GM12875 (cell line): ENCODE measurements at regions not wholly inside any gene's neighbourhood (a gene's known extent, or its start where the extent isn't known, plus 50 kb on each side); places are given as distances from the start of the nearest gene placed in this dataset.
"Not testable (repeated sequence)": the region's sequence is repeated elsewhere in the genome, so short reads cannot be mapped to it uniquely, and the experiment has no call there.

ENCODE experiments used
- H3K4me3 ChIP-seq: one replicate; pipeline ENCODE4 v1.5.1; 2011; ENCODE audit warnings: low read depth, low read length, control low read depth
- TF ChIP-seq, protein P1 (sequence below): IDR thresholded peaks from 2 replicates; pipeline ENCODE4 v1.5.1; 2011; ENCODE audit warnings: low read depth, mild to moderate bottlenecking, control low read depth, inconsistent platforms, low read length, moderate library complexity, borderline replicate concordance; ENCODE audit not compliant: insufficient read depth

DNA sequence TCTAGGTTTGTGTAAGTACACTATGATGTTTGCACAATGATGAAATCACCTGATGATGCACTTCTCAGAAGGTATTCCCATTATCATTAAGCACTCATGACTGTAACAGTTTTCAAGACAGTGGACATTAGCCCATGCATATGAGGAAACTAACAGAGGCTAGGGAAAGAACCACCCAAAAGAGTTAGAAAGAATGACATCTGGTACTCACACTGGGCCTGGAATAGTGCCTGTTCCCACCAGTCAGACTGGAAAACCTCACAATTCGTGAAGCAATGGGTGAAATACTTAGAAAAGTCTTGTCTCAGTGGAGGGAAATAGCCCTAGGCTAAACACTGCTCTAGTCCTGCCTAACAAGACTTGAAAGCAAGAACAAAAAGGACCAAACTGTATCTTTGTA is 117.4 kb upstream of the GDNF start:
- no peak overlapping the region for H3K4me3 ChIP-seq
- TF ChIP-seq, protein P1, sequence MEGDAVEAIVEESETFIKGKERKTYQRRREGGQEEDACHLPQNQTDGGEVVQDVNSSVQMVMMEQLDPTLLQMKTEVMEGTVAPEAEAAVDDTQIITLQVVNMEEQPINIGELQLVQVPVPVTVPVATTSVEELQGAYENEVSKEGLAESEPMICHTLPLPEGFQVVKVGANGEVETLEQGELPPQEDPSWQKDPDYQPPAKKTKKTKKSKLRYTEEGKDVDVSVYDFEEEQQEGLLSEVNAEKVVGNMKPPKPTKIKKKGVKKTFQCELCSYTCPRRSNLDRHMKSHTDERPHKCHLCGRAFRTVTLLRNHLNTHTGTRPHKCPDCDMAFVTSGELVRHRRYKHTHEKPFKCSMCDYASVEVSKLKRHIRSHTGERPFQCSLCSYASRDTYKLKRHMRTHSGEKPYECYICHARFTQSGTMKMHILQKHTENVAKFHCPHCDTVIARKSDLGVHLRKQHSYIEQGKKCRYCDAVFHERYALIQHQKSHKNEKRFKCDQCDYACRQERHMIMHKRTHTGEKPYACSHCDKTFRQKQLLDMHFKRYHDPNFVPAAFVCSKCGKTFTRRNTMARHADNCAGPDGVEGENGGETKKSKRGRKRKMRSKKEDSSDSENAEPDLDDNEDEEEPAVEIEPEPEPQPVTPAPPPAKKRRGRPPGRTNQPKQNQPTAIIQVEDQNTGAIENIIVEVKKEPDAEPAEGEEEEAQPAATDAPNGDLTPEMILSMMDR, result no peak

DNA sequence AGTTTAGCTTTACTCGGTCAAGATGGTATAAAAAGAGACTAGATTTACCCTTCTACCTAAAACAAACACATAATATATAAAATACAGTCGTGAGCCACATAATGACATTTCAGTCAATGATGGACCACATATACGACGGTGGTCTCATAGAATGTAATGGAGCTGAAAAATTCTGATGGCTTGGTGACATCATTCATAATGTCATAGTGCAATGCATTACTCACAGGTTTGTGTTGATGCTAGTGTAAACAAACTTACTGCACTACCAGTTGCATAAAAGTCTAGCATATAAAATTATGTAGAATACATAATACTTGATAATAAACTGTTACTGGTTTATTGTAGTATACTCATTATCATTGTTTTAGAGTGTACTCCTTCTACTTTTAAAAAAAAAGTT is 115.9 kb upstream of the GDNF start:
- H3K4me3 ChIP-seq, result no peak overlapping the region
- TF ChIP-seq, protein P1, result no peak

DNA sequence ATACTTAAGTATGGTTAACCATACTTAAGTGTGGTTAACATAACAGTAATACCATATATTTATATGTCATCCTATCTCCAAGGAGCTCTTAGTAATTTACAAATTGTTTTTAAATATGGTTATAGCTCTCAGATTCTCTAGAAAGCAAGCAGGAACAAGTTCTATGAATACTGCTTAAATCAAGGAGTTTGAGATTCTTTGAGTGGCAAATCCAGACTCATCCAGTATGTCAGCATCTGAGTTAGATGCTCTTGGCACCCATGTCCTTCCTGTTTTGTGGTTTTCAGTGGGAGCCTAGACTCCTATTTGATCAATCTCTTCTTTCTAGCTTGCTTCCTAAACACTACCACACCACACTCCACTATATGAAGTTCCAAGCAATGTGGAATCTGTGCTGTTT is 114.7 kb upstream of the GDNF start:
- no peak overlapping the region for H3K4me3 ChIP-seq
- TF ChIP-seq, protein P1, result no peak

DNA sequence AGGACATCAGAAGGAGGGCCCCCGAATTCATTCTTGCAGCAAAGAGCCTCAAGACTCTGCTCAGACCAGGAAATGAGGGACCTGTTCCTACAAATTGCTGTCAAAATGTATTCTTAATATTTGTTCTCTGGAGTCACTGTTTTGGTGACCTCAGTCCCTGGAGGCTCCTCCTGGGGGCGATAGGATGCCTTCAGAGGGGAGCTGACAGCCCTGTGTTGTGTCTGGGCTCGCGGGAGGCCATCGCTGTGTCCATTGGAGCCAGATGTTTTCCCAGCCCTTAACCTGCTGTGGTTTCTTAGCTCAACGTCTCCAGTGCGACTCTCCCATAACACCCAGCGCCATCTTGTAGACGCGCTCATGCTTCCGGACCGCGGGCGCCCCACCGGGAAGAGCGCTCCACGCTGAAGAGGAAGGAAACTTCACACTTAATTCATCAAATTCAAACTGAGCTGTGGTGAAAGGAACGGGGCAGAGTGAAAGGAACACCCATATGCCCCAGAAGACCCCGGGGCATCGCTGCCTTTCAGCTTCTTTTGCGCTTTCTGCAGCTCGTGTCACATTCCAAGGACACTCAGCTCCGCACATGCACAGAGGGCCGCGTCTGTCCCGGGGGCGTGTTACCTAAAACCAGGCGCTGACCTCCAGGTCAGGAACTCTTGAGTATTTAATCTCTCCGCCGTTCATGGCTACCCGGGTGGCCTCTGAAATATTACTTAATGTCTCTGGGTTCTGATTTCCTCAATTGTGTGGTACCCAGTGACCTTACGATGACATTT is 112.3 kb upstream of the GDNF start:
- H3K4me3 ChIP-seq, result no peak overlapping the region
- TF ChIP-seq, protein P1, result no peak

DNA sequence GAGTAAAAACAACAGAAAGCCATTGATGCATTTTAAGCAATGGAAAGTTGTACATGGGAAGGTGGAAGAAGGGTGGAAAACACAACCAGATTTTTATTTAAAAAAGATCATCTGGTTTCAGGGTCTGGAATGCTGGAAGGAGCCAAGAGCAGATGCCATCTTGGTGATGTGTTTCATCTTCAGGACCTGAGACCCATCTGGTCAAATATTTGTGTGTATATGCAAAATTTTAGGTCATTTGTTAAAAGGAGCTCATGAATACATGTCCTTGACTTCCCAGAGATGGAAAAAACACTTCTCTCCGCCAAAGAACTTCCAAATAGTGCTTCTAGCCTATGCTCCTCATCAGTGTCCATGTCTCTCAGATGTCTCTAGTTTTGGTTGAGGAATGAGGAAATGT is 110.6 kb upstream of the GDNF start:
- TF ChIP-seq, protein P1, result no peak
- no peak overlapping the region for H3K4me3 ChIP-seq

DNA sequence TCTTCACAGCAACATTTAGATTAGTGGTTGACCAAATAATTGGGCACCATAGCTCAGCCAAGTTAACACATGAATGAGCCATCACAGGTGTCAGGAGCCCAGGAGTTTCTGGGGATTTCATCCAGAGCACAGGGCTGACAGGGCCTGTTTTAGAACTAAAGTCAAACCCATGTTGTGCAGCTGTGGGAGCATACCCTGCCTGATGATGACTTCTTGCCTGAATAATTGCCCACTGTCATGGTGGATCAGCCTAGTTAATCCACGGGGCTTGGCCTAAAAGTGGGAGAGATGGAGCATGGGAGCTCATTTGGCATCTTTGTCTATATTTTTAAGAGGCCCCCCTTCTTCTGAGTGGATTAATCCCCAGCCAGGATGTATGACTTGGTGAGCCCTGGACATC is 105.6 kb upstream of the GDNF start:
- H3K4me3 ChIP-seq, result no peak overlapping the region
- TF ChIP-seq, protein P1, result no peak

DNA sequence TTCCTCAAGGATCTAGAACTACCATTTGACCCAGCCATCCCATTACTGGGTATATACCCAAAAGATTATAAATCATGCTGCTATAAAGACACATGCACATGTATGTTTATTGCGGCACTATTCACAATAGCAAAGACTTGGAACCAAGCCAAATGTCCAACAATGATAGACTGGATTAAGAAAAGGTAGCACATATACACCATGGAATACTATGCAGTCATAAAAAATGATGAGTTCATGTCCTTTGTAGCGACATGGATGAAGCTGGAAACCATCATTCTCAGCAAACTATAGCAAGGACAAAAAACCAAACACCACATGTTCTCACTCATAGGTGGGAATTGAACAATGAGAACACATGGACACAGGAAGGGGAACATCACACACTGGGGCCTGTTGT is 103.3 kb upstream of the GDNF start:
- not testable (repeated sequence) for H3K4me3 ChIP-seq
